Limb (tissue), 2 donors: ENCODE measurements at regions not wholly inside any gene's neighbourhood (a gene's known extent, or its start where the extent isn't known, plus 50 kb on each side); places are given as distances from the start of the nearest gene placed in this dataset.
A peak's percentile ranks its signal among the peaks of the same experiment; 100 is the strongest.

Source experiments
- DNase-seq, 2 donors: peaks; one replicate each; pipeline ENCODE4 v3.0.0-alpha.2; 2016; ENCODE audit errors: extremely low spot score in 2 of 2

DNA sequence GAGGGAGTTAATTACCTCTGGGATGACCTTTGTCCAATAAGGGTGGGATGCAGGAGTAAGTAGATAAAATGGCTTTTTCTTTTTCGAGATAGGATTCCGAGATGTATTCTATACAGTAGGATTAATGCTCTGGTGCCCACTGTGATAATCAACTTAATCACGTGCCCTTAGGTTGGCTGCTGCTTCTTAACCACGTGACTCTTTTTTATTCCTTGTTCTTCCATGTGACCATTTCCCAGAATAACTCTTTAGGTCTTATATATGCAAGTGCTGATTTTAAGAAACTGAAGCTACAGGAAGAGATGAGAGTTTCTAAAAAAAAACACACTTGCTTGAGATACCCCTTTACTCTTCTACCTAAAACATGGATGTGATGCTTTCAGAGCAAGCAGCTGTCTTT is 1628.9 kb downstream of the PCDH7 start:
- no peak for DNase-seq

DNA sequence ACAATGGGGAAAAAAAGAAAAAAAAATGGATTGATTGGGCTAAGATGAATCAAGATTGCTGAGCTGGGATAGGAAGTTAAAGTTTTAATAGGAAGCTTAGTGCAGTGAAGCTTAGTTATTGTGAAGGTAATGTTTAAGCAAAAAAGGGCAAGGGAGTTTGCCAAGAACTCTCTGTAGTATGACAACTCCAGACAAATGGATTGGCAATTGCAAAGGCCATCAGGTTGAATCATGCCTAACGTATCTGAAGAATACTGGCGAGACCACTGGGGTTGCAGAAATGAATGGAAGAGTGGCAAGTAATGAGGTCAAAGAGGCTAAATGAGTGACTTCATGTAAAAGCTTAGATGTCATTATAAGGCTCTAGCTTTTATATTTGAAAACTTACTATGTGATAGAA is 1654.0 kb downstream of the PCDH7 start:
- DNase-seq, result no peak

DNA sequence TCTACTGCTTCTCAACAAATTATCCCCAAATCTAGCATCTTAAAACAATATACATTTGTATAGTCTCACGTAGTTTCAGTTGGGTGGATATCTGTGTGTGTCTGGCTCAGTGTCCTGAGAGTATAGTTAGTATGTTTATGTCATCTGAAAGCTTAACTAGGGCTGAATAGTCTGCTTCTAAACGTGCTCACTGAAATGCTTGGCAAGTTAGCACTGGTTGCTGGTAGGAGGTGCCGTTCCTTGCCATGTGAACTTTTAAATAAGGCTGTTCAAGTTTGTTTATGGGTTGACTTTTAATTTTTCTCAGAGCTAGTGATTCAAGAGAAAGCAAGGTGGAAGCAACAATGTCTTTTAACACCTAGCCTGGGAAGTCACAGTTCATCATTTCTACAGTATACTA is 1673.6 kb downstream of the PCDH7 start:
- DNase-seq, result no peak

DNA sequence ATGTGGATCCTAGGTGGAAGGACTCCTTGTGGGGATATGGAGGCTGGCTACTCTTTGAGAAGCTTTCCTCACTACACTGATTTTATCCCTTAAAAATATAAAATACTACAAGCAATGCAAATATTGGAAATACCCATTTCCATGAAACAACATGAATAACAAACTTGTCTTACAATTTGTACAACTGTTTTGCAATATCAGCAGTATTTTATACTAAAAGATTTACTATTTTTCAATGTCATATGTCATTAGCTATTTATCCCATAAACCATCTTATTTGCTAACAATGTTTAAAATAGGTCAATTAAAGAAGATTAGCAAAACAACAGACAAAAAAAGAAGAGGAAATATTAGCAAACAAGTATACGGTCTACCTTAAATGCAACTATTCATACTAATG is 1674.1 kb downstream of the PCDH7 start:
- no peak for DNase-seq

DNA sequence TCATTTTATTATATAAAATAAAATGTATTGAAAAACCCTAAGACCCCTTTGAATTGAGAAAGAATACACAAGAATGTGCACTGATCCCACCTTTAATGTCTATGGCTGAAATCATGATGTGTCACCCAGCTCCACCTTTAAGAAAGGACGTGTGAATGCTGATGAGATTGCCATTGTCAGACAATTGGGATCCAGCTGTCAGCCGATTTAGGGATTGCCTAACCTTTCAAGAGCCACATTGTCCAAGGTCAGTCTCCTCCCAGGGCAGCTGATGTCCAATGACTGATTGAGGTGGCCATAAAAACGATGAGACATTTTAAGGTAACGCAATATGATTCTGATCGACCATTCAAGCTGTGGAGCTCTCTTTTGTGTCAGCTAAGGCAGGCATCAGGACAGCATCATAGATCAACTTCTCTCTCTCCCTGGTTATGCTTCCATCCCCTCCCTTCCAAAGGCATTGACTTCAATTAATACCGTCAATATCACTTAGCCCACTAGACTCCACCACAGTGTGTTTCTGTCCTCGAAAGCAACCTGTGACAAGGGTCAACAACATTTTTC is 1676.4 kb downstream of the PCDH7 start:
- DNase-seq, result no peak

DNA sequence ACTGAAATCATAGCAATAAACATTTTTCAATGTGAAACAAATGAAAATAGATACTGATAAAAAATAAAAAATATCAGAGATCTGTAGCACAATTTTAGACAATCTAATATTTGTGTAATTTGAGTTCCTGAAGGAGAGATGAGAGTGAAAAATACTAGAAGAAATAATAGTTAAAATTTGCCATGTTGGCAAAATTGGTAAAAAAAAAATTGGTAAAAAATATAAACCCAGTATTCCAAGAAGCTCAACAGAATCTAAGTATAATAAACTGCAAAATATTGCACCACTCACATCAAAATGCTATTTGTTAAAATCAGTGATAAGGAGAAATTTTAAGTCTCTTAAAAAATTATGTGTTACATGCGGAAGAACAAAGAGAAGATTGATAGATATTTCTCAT is 1680.7 kb downstream of the PCDH7 start:
- no peak for DNase-seq

DNA sequence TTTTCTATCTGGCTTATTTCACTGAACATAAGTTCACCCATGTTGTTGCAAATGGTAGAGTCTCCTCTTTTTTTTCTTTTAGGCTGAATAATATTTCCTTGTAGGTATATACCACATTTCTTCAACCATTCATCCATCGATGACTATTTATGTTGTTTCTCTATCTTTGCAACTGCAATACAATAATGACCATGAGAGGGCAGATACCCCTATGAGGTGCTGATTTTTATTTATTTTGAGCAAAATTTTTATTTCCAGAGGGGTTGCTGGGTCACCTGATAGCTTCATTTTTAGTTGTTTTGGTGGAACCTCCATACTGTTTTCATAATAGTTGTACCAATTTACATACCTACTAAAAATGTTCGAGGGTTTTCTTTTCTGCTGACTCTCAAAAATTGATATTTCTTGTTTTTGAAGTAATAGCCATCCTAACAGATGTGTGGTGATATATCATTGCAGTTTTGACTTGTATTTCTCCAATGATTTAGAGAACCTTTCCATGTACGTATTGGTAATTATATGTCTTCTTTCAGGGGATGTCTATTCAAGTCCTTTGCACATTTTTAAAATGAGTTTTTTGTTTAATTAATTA is 1697.0 kb downstream of the PCDH7 start:
- no peak for DNase-seq

DNA sequence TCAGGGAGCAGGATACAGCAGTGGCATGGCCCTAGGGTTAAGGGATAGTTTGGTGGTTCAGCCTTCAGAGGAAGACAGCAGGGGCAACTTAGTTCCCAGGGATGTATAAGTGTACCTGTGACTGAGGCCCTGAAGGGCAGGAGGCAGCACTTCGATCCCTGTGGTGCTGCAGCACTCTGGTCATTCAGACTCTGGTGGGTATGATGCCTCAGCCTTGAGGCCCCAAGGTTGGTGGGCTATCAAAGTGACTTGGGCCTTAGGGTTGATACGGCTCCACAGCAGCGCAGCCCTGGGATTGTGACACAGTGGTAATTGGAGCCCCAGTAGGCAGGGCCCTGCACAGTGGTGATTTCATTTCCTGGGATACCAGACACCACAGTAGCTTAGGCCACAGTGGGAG is 1703.1 kb downstream of the PCDH7 start:
- DNase-seq, result no peak

DNA sequence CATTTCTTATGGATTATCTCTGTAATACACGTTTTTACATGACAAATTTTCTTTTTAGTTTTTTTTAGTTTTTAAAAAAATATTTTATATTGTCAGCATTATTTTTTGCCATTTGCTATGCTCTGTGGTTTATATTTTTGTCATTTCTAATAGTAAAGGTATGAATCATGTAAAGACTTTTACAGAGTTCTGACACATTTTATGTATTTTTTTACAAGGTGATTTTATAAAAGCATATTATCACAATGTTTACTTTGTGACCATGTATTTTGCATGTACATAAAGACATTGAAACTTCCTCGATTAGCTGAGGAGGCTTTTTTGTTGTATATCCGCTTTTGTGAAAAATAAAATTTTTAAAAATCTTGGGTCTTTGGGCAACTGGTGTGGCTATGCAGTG is 1705.1 kb downstream of the PCDH7 start:
- DNase-seq, result no peak

DNA sequence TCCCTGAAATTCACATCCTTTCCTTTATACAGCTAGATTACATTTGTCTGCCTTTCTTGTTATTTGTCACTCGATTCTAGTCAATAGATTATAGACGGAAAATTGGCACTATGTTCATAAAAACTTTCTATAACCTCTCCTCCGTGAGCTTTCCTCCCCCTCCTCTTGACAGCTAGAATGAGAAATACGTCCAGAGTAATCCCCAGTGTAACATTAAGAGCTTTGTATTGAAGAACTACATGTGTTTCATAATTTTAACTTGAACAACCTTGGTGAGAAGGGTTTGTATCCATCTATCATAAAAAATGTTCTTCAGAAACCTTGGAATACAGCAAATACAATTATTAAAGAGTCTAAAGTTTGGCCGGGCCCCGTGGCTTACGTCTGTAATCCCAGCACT is 1707.4 kb downstream of the PCDH7 start:
- DNase-seq, result peak in 1 of 2 donors; percentile 3

DNA sequence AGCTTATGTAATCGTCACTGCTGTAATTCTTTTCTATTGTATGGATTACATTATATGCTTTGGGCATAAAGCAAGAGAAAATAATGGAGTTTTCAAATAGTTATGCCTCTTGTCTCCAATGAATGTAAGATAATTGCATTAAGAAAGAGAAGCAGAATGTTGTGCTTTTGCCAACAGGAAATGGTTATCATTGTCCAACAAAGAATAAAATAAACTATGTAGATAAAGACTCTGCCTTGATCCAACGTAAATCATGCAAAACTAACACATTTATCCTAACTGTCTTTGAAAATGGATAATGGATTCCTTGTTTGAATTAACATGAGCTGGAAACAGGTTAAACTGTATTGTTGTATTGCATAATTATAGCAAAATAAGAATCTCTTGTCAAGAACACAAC is 1709.0 kb downstream of the PCDH7 start:
- DNase-seq, result no peak

DNA sequence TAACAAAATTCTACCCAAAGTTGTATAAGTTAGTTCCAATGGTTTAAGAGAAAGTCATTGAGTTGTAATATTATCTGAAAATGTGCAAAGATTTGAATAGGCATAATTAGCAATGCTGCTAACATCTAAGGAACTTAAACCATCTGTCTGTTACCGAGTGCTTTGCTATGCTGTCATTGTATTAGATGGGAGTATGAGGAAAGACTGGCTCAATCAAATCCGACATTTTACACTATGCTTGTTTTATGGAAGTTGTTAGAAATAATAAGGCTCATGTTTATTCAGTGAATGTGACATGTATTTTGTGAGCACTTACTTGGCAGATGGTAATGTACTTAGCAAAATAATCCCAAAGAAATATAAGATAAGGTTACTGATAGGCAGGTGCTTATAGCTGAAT is 1715.1 kb downstream of the PCDH7 start:
- DNase-seq, result no peak

DNA sequence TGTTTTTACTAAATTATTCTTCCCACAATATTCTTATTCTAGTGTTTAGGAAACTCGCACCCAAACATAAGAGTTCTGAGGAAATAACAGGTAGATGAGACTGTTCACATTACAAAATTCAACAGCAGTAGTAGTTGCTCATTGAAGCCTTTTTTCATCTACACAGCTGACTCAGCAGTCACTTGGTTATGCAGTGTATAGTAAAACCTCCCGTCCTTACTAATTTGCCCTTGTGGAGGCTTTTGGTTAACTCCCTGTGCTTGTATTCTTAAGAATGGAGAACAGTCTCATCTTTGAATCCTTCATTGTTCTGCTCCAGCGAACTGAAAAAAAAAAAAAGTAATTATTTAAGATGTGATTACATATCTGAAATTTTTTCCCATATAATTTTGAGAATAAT is 1716.6 kb downstream of the PCDH7 start:
- no peak for DNase-seq

DNA sequence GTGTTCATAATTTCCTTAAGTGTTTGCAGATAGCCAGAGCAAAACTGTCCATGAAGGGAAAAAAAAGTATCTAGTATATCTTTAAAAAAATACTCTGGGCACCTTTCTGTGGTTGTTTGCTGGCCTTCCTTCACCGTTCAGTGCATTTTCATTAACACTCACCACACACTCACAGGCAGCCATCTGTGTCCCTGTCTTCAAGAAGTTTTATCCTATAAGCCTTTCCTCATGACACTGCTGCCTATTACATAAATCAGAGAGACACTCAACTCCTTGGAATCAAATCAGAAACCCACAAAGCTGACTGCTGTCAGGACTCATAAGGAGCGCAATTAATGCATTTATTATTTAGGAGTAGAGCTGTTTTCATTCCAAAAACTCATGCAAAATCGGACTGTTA is 1720.2 kb downstream of the PCDH7 start:
- DNase-seq, result no peak

DNA sequence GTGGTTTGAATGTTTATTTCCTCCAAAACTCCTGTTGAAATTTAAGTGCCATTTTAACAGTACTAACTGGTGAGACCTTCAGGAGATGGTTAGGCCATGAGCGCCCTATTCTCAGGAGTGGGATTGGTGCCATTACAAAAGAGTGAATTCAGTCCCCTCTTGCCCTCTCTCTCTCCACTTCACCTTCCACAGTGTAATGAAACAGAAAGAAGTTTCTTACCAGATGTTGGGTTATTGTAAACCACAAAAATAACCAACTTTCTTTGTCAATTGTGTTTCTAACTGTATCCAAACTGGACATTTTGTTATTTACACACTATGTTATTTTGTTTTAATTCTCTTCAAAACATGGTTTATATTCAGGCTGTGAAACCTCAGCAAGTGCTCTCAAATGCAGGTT is 1734.3 kb downstream of the PCDH7 start:
- no peak for DNase-seq

DNA sequence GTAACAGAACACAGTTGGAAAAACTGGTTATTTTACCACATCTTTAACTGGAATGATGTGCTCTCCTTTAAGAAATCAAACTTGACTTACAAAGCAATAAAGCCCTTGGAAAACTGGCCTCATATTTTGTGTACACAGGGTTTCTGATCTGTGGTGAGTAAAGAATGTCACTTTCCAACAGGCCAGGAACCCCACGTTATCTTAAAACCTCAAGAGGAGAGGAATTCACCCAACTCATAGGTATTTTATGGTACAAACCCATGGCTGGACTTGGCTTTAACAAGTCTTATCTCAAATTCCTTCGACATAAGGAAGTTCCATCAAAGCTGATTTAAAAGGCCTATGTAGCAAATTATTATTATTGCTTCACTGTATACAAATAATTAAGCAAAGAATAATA is 1735.1 kb downstream of the PCDH7 start:
- DNase-seq, result no peak

DNA sequence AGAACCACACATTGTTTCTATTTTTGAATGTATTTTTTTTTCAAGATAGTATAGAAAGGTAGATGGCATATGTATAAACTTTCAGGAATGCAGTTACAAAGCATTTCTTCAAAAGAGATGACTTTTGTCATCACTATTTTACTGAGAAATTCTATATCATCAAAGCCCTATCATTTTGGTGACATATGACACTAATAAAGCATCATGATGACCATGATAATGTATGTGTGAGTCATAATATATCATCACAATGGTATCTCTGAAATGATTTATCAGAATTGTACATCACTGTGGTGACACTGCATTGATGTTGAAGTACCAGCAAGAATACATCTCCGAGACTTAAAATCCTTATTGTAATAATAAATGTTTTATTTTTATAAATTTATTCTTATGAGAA is 1740.8 kb downstream of the PCDH7 start:
- DNase-seq, result no peak

DNA sequence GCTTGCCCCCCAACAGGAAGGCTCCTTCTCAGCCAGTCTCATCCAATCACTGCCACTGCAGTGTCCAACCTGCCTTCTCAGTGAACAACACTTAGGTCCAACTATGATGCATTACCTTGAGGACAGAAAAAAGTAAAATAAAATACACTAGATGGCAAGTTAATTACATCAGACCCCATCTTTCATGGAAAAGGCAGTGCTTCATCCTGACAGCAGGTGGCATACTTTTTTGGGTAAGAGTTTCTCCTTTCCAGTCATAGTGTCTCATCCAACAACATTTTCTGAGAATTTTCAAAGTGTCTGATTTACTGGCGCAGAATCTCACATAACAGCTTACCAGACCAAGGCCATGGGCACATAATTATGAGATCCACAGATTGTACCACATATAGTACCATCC is 1742.8 kb downstream of the PCDH7 start:
- no peak for DNase-seq

DNA sequence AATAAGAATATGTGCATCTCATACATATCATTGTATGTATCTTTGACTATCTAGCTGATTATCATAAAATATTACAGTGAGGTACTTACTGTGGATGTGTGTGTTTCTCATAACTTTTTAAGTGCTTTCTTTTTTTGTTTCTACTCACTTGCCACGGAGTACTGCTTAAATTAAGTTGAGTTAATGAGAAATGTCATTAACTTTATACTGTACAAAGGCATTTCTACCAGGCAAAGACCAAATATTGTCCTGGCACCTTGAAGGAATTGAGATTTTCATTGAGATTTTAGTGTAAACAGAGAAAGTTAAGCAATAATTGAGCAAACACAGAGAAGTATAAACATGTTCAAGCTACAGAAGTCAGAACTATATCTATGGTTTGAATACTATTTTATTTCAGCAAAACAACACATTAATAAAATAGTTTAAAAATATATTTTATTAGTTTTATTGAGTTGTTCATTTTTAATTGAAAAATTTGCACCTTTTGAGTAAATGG is 1750.0 kb downstream of the PCDH7 start:
- DNase-seq, result no peak

DNA sequence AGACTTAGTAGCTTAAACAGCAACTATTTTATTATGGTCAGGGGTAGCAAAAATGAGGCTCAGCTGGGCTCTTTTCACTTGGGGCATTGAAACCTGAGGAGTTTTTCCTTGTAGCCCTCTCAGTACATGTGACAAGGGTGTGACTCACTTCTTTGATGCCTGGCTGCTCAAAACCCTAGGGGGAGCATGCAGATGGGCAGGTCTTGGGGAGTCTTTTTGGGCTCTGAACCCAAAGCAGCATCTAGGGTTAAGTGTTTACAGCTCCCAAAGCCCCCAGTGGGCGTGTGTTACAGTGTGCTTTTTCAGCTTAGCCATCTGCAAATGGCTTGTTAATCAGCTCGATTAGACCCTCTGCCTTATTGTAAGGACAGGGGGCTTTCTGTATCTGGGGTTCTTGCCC is 1752.7 kb downstream of the PCDH7 start:
- DNase-seq, result no peak

DNA sequence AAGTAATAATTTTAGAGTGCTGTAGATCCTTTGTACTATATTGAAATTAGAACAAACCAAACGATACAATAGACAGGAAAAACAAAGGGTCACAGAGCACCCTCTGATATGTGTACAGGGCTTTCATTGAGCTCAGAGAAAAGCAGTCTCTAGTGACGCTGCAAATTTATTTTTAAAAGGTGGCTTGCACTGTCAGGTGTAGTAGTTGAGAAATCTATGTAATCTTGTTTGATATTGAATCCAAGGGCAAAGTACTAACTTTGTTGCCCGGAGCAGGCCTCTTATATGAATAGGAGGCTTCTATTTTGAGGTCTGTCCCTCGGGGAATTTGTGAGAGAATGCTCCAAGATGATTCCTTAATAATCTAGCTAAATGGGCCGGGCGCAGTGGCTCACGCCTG is 1755.5 kb downstream of the PCDH7 start:
- DNase-seq, result no peak

DNA sequence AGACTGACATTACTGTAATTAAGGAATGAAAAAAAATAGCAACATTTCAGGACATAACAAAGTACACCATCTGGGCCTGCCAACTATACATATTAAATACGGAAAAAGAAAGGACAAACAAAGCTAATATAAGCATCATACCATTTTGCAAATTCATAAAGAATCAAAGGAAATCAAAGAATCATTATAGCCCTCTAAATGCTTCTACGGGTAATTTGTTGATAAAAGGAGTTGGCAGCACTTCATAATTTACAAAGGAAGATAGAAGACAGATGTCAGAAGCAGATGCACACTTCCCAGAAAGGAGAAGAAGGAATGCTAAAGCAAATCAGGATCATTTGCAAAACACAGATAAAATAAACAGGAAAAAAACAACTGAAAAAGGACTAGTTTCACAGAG is 1757.3 kb downstream of the PCDH7 start:
- DNase-seq, result peak in 1 of 2 donors; percentile 5

DNA sequence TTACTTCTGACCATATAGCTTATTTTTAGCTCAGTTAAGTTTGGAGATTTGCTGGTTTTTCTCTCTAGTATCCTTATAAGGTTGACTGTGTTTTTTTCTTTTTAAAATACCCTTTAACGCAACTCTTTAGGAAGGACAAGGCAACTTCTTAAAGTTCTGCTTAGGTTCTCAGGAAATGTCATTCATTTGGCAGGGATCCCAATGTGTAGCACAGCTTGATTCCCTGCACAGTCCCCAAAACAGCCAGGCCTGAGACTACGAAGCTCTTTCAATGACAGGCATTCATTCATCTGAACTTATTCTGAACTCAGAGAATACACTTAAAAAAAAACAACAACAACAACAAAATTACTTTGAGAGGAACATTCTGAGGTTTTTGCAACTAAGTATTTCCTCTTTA is 1765.8 kb downstream of the PCDH7 start:
- peak in 1 of 2 donors; percentile 8 for DNase-seq

DNA sequence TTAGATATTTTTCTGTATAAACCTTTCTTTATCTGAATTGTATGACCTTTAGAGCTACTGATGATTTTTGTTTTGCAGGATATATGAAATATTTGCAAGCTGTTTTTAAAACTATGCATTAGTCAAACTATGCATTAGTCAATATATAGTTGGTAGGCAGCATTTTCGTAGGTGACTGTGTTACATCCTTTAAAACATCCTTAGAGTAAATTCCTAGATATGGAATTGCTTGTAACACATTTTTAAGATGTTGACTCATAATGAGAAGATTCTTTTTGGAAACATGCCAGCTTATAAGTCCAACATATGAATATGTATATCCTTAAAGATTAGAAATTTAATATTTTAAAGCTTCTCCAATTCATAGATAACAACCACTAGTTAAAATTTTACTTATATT is 1768.5 kb downstream of the PCDH7 start:
- DNase-seq, result no peak
